Stimulated activated CD8-positive, alpha-beta memory T cell treated with anti-CD3 and anti-CD28 coated beads, Interleukin-2, amount 100 ng/mL, for 1 hour (primary cell): ENCODE measurements at regions not wholly inside any gene's neighbourhood (a gene's known extent, or its start where the extent isn't known, plus 50 kb on each side); places are given as distances from the start of the nearest gene placed in this dataset.
"Not testable (repeated sequence)": the region's sequence is repeated elsewhere in the genome, so short reads cannot be mapped to it uniquely, and the experiment has no call there.

ENCODE experiments used
- DNase-seq, 2 donors: peaks; one replicate each; pipeline ENCODE4 v3.0.0-alpha.2; 2020; ENCODE audit warnings: low read depth in 2 of 2

DNA sequence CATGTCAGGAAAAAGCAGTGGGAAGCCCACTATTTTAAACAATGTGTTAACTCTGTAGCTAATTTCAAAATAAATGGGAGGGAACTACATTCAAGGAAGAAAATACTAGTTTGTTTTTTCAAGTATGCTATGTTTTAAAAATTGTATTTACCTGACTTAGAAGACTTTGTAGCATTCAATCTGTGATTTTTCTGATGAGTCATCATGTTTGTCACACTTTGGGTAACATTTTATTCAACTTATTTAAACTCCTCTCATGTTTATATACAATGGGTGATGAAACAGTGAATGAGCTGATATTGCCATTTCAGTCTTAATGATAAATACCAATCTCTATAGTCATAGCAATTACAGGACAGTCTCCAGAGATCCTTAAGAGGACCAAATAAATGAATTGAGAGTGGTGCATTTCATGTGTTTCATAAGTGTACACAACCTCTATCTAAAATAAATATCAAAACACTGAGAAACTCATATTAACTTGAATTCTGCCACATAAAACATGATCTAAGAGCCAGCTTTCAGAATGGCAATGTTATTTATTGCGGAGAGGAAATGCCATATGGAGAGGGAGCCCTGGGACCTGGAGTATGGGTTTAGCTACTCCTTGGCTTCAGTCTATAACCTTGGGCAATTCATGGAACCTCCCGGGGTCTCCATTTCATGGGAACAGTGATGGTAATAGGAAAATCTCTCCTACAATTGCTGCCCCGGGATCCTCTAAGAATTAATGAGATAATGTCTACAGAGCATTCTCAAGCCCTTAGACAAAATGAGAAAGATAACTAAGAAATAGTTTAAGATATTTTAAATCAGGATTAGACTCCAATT lies 913.9 kb downstream of the TLE4 start:
- no peak for DNase-seq

DNA sequence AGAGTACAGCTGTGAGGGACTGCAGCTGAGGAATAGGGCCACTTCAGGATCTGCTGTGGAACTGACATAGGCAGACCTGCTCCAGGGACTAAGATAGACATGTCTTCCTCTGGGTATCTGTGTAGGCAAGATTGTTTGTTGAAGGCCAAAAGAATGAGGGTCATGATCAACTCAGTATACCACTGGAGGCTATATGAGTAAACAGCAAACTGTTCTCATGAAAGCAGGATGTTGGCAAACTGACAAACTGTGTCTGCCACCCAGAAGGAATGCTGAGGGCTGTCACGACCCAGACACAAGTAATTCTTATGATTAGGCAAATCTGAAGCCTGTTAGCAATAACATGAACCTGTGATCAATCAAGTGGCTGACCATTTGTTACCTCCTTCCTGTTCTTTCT lies 910.5 kb downstream of the TLE4 start:
- DNase-seq: not testable (repeated sequence)

DNA sequence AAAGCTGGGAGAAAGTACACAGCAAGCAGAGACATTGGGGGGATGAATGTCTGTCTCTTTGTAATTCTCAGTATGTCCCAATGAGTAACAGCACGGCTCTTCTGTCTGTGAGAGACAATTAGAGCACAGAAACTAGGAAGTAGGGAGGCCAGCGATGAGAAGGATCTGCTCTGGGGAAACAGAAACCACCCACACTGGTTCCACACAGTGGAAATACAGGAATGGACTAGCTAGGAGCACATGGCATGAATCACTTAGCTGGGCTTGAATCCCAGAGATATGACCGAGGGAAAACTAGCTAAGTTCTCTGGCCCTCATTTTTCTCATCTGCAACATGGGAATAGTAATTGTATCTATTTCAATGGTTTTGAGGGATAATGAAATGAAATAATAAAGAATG lies 895.9 kb downstream of the TLE4 start:
- DNase-seq: no peak

DNA sequence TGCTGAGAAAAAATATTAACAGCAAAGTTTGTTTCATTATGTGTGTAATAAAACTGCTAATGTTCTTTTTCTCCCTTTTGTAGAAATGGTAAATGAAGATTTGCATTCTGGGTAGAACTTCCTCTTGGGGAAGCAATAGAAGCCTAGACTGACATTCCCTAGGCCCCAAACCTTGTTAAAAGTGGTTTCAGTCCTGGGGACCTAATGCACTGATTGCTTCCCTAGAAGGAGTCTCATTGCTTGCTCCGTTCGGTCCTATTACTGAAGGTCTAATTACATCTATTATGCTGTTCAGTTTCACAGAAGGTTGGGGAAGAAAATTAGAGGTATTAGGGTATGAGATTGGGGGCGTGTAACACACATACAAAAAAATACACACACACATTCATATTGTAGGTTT lies 893.8 kb downstream of the TLE4 start:
- DNase-seq: no peak

DNA sequence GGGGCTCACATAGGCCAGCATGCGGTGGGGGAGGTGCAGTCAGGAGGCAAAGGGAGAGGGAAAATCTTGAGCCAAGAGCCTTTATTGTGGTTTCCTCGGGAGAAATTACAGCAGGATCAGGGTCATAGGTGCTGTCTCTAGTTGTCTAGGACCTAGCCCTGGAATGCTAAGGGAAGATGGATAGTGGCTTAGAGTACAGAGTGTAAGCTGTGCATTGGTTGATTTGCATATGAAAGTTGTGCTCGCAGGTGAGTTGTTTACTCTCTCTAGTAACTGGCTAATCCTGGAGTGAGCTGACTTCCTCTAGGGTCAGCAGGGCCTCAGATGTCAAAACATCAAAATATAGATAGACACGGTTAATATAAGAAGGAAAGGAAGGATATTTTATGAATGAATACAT lies 877.7 kb downstream of the TLE4 start:
- DNase-seq: no peak

DNA sequence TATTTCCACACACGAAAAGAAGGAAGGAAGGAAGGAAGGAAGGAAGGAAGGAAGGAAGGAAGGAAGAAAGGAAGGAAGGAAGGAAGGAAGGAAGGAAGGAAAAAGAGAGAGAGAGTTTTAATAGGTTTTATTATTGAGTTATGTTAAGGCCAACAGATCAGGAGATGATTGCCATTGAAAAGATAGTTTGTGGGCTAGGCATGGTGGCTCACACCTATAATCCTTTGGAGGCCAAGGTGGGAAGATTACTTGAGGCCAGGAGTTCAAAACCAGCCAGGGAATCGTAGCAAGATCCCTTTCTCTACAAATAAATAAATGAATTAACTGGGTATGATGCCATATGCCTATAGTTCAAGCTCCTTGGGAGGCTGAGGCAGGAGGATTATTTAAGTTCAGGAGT lies 877.2 kb downstream of the TLE4 start:
- no peak for DNase-seq

DNA sequence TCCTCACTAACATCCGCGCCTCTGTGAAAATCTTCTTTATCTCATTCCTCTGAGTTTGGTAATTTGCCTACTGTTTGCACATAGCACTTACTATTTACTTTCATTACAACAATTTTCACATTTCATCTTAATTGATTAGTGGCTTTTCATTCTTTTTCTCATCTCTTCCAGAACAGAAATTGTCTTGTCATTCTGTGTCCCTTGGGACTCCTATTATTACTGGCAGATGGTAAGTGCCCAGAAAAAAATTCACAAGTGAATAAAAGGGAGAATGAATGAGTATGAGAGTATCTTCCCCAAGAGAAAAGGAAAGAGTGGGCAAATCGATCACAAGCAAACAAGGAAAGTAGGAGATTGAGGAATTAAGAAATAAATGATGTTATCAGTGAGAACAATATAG lies 876.1 kb downstream of the TLE4 start:
- no peak for DNase-seq

DNA sequence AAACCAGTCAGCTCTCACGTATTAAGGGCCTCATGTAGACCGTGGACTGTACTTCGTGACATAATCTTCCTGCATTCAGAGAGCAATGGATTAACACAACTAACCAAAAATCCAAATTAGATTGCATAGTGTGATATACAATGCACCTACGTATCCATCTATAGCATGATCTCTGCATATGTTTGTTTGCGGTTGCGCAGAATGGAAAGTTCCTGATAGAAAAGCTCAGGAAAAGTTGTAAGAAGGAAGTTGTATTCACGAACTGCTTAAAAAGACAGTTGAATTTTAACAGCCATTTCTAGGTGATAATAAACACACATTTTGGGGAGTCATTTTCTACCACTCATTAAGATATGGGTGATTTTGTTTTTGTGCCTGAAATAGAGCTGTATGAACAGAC lies 869.0 kb downstream of the TLE4 start:
- no peak for DNase-seq

DNA sequence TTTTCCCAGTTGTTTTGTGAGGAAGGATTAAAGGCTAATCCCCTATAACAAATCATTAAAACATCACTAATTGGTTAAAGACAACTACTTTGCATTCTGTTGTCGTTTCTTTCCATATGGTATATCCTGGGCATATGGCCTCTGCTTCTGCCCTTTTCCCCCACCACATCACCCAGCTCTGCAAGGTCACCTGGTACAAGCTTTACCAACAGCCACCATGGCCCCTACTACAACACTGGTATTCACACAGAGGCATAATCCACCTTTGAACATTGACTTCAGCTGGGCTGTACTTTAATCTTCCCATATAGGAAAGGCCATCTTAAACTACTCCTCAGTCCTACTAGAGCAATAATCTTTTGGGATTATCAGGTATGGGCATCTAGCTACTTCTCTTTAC lies 866.1 kb downstream of the TLE4 start:
- no peak for DNase-seq

DNA sequence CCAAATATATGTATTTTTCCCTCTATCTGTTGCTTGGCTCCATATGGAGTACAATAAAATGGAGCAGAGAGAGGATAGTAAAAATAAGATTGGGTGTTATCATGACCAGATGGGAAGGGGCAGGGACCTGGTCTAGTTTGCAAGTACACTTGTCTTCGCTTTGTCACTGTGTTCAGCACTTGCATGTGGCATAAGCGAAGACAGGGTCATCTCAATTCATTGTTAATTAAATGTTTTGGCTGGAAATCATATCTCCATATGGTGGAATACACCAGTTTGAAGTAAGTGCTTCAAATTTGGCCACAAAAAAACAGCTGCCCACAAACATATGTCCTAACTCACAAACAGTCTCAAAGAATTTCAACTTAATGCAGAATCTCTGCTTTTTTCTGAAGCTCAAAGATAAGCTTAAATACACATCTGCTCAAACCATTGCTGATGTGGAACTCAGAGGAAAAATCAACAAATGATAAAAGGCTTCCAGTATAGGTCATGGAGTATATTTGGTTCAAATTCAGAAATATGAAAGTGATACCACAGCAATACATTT lies 865.4 kb downstream of the TLE4 start:
- no peak for DNase-seq

DNA sequence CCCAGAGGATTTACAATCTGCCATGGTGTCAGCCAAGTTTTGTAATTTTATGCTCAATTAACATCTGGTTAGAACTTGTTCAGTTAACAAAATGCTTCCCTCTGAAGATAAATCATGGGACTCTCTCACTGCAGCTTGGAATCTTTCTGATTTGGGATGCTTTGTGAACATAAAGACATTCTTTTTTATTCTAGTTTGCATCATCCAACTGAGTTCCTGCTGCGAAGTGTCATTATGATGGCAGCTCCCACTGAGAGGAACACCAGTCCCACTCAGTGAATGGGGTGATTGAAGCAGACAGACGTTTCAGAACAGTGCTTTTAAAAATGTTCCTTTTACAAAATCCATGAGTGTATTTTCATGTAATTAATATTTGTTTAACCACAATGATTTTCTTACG lies 863.8 kb downstream of the TLE4 start:
- no peak for DNase-seq

DNA sequence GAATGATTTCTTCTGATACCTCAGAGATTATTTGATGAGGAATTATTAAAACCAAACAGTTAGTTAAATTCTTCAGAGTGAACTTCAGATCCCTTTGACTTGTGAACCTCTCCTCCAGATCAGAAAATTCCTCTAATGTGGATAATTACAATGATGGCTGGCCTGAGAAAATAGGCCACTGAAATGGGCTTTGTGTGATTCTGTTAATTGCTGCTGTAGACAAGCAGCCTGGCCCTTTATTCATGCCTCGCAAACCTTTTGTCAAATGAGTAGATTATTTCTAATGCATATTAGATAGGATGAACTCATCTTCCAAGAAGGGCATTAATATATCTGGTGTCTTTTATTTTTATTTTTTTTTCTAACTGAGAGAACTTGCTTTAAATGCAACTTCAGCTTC lies 855.2 kb downstream of the TLE4 start:
- no peak for DNase-seq

DNA sequence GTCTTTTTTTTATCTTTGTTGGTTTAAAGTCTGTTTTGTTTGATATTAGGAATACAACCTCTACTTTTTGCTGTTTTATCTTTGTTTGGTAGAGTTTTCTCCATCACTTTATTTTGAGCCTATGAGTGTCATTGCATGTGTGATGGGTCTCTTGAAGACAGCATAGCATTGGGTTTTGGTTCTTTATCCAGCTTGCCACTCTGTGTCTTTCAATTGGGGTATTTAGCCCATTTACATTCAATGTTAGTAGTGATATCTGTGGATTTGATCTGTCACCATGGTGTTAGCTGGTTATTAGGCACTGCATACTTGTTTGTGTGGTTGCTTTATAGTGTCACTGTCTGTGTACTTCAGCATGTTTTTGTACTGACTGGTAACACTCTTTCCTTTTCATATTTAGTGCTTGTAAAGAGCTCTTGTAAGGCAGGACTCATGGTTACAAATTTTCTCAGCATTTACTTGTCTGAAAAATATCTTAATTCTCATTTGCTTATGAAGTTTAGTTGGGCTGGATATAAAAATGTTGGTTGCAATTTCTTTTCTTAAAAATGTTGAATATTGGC lies 845.5 kb downstream of the TLE4 start:
- no peak for DNase-seq

DNA sequence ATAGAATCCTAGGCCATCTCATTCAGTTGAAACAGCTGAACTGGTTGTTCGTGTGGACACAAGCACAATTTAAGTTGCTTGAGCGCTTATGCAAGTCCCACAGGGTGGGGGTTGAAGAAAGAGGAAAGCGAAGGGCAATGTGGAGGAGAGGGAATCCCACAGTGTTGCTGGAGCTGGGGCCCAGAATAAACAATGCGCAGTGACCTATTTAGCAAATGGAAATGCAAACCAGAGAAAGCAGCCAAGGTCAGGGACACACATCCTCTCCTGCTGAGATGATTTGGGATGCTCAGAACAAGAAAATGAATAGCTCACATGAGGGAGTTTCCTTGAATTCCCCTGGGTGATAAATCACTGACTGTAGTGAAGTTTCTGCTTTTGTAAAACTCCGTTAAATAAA lies 838.3 kb downstream of the TLE4 start:
- no peak for DNase-seq

DNA sequence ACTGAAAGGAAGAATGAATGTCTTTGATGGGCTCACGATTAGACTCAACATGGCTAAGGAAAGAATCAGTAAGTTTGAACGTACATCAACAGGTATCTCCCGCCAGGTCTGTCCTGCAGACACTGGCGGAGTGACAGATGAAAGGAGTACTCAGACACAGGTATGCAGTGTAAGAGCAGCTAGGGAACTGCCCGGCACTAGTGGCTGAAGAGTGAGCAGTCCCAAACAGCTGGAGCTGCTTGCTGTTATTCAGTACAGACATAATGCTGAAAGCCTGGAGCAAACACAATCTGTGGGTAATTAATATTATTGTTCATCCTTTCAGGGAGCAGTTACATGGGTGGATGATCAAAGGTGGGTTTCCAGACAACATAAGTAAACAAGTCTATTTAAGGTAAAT lies 835.5 kb downstream of the TLE4 start:
- no peak for DNase-seq

DNA sequence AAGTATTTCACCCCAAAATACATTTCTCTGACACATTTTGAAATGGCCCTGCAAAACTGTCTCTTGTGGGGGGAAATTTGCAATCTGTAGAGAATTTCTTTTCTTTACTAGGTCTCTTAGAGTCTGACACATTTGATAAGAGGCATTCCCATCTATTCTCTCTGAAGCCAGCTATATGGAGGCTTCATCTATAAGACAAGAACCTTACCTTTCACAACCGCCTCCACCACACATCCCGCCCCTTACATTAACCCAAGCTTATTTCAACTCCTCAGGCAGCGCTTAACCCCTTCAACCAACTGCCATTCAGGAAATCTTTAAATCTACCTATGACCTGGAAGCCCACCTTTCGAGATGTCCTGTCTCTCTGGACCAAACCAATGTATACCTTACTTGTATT lies 829.5 kb downstream of the TLE4 start:
- DNase-seq: no peak

DNA sequence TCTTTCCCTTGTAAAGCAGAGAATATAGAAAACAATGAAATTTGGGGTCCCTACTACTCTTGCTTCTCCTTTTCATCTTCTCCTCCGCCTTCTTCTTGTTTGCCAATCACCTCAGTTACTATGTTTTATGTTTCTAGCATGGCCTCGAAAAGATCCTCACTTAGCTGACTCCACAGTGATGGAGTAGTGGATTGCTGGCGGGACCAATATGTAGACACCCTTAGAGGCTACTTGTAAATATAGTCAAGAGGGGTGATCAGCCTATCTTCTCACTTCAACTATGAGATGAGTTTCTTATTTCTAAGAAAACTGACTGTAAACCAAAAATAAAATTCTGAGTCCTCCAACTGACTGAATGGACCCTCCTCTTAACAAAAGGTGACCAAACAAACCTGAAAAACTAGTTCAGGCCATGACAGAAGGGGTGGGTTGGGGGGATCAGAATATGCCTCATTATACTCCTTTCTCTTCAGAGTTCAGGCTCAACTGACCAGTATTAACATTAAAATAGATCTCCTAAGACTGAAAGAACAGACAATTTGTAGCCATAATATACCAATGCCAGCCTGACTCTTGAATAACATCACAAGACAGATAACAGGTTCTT lies 829.0 kb downstream of the TLE4 start:
- DNase-seq: no peak

DNA sequence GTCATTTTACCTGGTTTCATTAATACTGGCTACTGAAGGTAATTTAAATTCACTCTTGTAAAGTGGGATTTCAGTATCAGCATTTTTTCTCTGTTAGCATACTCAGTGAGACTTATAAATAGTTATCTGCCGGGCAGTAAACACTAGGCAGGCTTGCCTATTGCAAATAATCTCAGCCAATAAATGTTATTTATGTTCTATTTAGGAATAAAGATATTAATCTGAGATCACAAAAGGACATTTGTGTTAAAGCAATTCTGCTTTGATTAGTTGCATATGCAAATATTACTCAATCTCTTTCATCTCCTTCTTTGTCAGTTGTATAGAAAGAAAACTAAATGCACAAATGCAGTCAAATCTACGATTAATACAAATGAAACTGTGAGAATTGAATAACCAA lies 827.8 kb downstream of the TLE4 start:
- no peak for DNase-seq

DNA sequence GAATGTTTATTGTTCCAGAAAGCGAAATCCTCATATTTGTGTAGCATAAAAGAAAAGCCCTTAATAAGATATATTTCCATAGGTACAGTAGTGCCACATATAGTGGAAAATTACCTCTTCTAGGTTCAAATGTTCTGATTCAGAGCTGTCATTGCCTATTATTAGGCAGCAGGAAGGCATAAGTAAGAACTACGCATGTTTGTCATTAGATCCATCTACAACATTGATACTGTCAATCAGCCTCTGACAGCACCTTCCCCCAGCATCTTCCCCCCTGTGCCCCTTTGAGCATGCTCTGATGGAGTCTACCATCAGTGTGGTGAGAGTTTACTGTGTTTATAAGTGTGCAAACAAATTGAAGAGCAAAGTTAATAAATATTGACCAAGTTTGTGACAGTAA lies 816.1 kb downstream of the TLE4 start:
- DNase-seq: no peak

DNA sequence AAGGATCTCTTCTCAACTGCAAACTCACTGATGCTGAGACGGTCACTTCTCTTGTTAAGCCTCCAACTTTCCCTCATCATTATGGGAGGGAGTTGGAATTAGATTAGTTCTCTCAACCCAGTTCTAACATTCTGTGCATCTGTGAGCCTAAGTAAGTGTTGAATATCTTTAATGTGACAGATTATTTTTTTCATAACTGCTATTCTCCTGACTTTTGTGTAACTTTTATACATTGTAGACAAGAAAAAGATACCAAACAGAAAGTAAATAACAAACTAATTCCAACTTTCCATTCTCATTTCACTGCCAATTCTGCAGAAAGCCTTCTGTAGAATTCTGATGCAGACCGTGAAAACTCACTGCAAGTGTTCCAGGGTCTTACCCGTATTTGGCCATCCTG lies 813.5 kb downstream of the TLE4 start:
- no peak for DNase-seq

DNA sequence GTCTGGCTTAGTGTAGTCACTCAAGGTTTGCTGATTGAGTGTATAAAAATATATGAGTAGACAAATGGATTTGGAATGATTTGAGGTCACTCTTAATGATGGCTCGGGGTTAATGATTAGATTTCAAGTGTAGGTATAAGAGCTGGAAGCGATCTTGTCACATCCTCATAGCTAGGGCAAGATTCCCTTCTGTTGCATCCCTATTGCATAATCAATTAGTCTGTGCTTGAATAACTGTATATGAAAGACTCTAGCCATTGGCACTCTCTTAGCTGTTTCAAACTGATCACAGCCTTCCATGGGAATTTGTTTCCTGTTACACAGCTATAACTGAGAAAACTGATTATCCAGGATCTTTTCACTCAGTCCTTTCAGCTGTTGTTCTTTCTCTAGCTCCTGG lies 811.6 kb downstream of the TLE4 start:
- DNase-seq: no peak

DNA sequence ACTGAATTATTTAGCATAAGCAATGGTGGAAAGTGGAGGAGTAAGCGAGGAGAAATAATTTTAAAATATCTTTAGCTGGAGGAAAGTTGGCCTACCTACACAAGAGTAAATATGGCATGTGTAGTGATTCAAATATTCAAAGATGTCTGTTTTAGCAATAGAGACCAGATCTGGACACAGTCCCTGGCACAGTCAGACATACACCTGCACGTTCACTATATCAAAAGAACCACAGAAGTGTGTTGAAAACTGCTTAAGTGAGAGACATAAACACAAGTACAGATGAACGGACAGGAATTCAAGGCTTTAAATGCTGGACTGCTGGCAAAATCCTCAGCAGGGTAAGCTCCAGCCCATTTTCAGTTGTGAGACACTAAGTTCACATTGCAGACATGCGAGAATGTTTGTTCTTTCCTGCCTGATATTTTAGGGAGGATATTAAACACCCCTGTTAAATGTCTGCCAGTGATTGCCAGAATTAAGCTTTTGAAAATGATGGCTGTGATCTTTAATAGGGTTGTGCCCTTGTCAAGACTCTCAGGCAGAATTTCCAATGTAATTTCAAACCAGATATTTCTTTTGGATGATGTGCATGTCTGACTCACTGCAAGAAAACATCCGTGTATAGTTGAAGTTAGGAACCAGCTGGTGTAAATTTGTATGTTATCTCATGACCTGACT lies 810.6 kb downstream of the TLE4 start:
- DNase-seq: no peak

DNA sequence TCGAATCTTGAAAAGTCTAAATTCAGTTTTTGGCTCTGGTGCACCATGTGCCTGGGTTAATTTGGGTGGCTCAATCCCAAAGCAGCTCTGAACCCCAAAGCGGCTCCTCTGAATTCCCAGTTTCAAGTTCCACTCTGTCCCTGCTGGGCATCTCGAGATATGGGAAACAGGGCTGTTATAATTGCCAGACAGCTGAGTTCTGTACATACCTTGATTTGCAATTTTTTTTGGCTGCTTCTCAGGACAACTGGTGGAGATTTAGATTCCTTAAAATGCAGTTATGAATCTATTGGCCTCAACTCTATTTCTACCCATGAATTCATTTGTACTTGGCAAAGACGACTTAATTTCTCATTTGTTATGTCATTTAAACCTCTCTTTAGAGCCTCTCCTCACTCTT lies 808.5 kb downstream of the TLE4 start:
- DNase-seq: no peak
